H1 (cell line): ENCODE measurements at regions not wholly inside any gene's neighbourhood (a gene's known extent, or its start where the extent isn't known, plus 50 kb on each side); places are given as distances from the start of the nearest gene placed in this dataset.

Experiments used
- CTCF ChIA-PET: fragments of 300-600 bp; sonication (Branson Sonifier 250); formaldehyde crosslinking; loops from one replicate; lab custom pipeline; 2021; ENCODE audit not compliant: partially characterized antibody; lab: Charles Lee
- POLR2A ChIA-PET: fragments of 300-600 bp; sonication (Branson Sonifier 250); formaldehyde crosslinking; loops from one replicate; lab custom pipeline; 2021; ENCODE audit warnings: inconsistent platforms; ENCODE audit not compliant: partially characterized antibody; lab: Charles Lee
- DNase-seq, 2 experiments: peaks; one replicate each; pipeline versions ENCODE4 v3.0.0 to v3.0.0-alpha.2; 2010 to 2022; ENCODE audit warnings: low spot score in 2 of 2, low read depth in 1 of 2, mixed read lengths in 1 of 2
- FAIRE-seq: peaks from 2 replicates; lab custom pipeline; 2011; peaks lifted over from hg19 to GRCh38; lab: Jason Lieb, UNC
- H2AFZ ChIP-seq: 2 replicates; pipeline ENCODE4 v1.8.1; 2012; ENCODE audit warnings: low read length, inconsistent platforms
- H2AK5ac ChIP-seq: 2 replicates; pipeline ENCODE4 v1.6.1; 2013; ENCODE audit warnings: low read depth, low read length
- H2BK120ac ChIP-seq: replicated peaks from 2 replicates; pipeline ENCODE3; 2013; ENCODE audit warnings: low read depth, low read length, inconsistent platforms
- H2BK12ac ChIP-seq: 2 replicates; pipeline ENCODE4 v1.6.1; 2013; ENCODE audit warnings: low read depth, low read length
- H2BK15ac ChIP-seq: 2 replicates; pipeline ENCODE4 v1.6.1; 2013; ENCODE audit warnings: low read length
- H2BK20ac ChIP-seq: 2 replicates; pipeline ENCODE4 v1.6.1; 2013; ENCODE audit warnings: low read length
- H2BK5ac ChIP-seq: 2 replicates; pipeline ENCODE4 v1.6.1; 2013; ENCODE audit warnings: low read depth, low read length
- H3K14ac ChIP-seq: 2 replicates; pipeline ENCODE4 v1.6.1; 2013; ENCODE audit warnings: inconsistent platforms; ENCODE audit not compliant: insufficient read length
- H3K18ac ChIP-seq: 2 replicates; pipeline ENCODE4 v1.6.1; 2013; ENCODE audit warnings: low read length; ENCODE audit errors: extremely low read depth
- H3K23ac ChIP-seq: 2 replicates; pipeline ENCODE4 v1.6.1; 2013; ENCODE audit warnings: inconsistent platforms; ENCODE audit not compliant: insufficient read length
- H3K23me2 ChIP-seq: 2 replicates; pipeline ENCODE4 v1.6.1; 2013; ENCODE audit warnings: low read depth, low read length
- H3K27ac ChIP-seq: 2 replicates; pipeline ENCODE4 v1.6.1; 2011; ENCODE audit warnings: low read depth, low read length, inconsistent platforms
- H3K27me3 ChIP-seq, 4 experiments: replicated peaks in 1 of 4; 1 replicate in 1 of 4; 2 replicates in 3 of 4; pipeline versions ENCODE4 v1.6.1 to v1.8.1; 2011 to 2013; ENCODE audit warnings: low read length in 3 of 4, mild to moderate bottlenecking in 3 of 4, inconsistent platforms in 2 of 4, mixed read lengths in 2 of 4, moderate library complexity in 1 of 4; ENCODE audit not compliant: control insufficient read depth in 3 of 4, insufficient read depth in 3 of 4; ENCODE audit errors: extremely low read depth in 1 of 4
- H3K36me3 ChIP-seq, 4 experiments: 2 replicates each; pipeline versions ENCODE4 v1.6.1 to v1.8.1; 2011 to 2013; ENCODE audit warnings: mild to moderate bottlenecking in 4 of 4, low read length in 3 of 4, moderate library complexity in 2 of 4, control low read depth in 1 of 4, inconsistent platforms in 1 of 4; ENCODE audit not compliant: insufficient read depth in 4 of 4, control insufficient read depth in 2 of 4
- H3K4ac ChIP-seq: replicated peaks from 2 replicates; pipeline ENCODE3; 2013; ENCODE audit warnings: low read length, low read depth, mixed read lengths, inconsistent platforms; ENCODE audit not compliant: insufficient read length
- H3K4me1 ChIP-seq, 4 experiments: replicated peaks in 1 of 4; 1 replicate in 1 of 4; 2 replicates in 3 of 4; pipeline versions ENCODE4 v1.6.1 to v1.8.1; 2011 to 2013; ENCODE audit warnings: low read length in 3 of 4, inconsistent platforms in 2 of 4, mixed read lengths in 1 of 4; ENCODE audit not compliant: insufficient read depth in 4 of 4, control insufficient read depth in 3 of 4
- H3K4me2 ChIP-seq, 2 experiments: 2 replicates each; pipeline versions ENCODE4 v1.6.1 to v1.8.1; 2011 to 2013; ENCODE audit warnings: low read depth in 2 of 2, low read length in 2 of 2, control low read depth in 1 of 2, inconsistent platforms in 1 of 2, mild to moderate bottlenecking in 1 of 2; ENCODE audit not compliant: insufficient read depth in 1 of 2
- H3K4me3 ChIP-seq, 4 experiments: fragments of 200-600, 300-600 bp in 1 of 4; sonication (generic), shearing (Covaris generic), sonication (Bioruptor Twin) in 1 of 4; 2 replicates each; pipeline versions ENCODE4 v1.5.1 to v1.8.1; 2011 to 2016; ENCODE audit warnings: low read length in 4 of 4, low read depth in 3 of 4, control low read depth in 2 of 4, inconsistent platforms in 2 of 4, mild to moderate bottlenecking in 2 of 4, mixed read lengths in 1 of 4, moderate library complexity in 1 of 4; ENCODE audit not compliant: insufficient read depth in 2 of 4; ENCODE audit errors: extremely low read depth in 1 of 4
- H3K56ac ChIP-seq: replicated peaks from 2 replicates; pipeline ENCODE3; 2013; ENCODE audit warnings: low read depth, mild to moderate bottlenecking, mixed read lengths, low read length, inconsistent platforms; ENCODE audit not compliant: insufficient read length
- H3K79me1 ChIP-seq: 2 replicates; pipeline ENCODE4 v1.6.1; 2013; ENCODE audit warnings: low read depth, low read length, control low read depth
- H3K79me2 ChIP-seq, 2 experiments: 2 replicates each; pipeline versions ENCODE4 v1.6.1 to v1.8.1; 2012 to 2013; ENCODE audit warnings: low read length in 2 of 2, mild to moderate bottlenecking in 2 of 2, inconsistent platforms in 1 of 2; ENCODE audit not compliant: insufficient read depth in 2 of 2, control insufficient read depth in 1 of 2
- H3K9ac ChIP-seq, 4 experiments: replicated peaks in 1 of 4; 1 replicate in 1 of 4; 2 replicates in 3 of 4; pipeline versions ENCODE4 v1.6.1 to v1.8.1; 2011 to 2013; ENCODE audit warnings: low read depth in 3 of 4, low read length in 3 of 4, control low read depth in 2 of 4, mild to moderate bottlenecking in 2 of 4, moderate library complexity in 2 of 4, inconsistent platforms in 1 of 4; ENCODE audit errors: extremely low read depth in 1 of 4
- H3K9me3 ChIP-seq, 2 experiments: 2 replicates each; pipeline versions ENCODE4 v1.6.1 to v1.8.1; 2012 to 2013; ENCODE audit warnings: mild to moderate bottlenecking in 2 of 2, moderate library complexity in 2 of 2, control low read depth in 1 of 2, inconsistent platforms in 1 of 2, low read depth in 1 of 2, low read length in 1 of 2, mixed read lengths in 1 of 2; ENCODE audit not compliant: insufficient read depth in 2 of 2
- H4K20me1 ChIP-seq, 2 experiments: replicated peaks in 1 of 2; 2 replicates each; pipeline versions ENCODE3 to v1.8.1; 2011 to 2013; ENCODE audit warnings: inconsistent platforms in 2 of 2, low read length in 2 of 2, mild to moderate bottlenecking in 1 of 2; ENCODE audit not compliant: insufficient read depth in 2 of 2, control insufficient read depth in 1 of 2
- H4K5ac ChIP-seq: 2 replicates; pipeline ENCODE4 v1.6.1; 2013; ENCODE audit warnings: low read length, low read depth, mixed read lengths, inconsistent platforms; ENCODE audit not compliant: insufficient read length
- H4K8ac ChIP-seq: 2 replicates; pipeline ENCODE4 v1.8.0; 2013; ENCODE audit warnings: mild to moderate bottlenecking, moderate library complexity, low read length, inconsistent platforms; ENCODE audit not compliant: insufficient read depth; ENCODE audit errors: extremely low read depth
- H4K91ac ChIP-seq: replicated peaks from 2 replicates; pipeline ENCODE3; 2013; ENCODE audit warnings: low read length, mixed read lengths, inconsistent platforms; ENCODE audit not compliant: insufficient read length
- BCL11A ChIP-seq, 2 experiments: IDR thresholded peaks; one replicate each; pipeline ENCODE4 v1.6.1; 2011; ENCODE audit warnings: low read depth in 2 of 2, low read length in 2 of 2, mild to moderate bottlenecking in 2 of 2
- CBX5 ChIP-seq: fragments of 300-800, 300-1000 bp; sonication (generic); IDR thresholded peaks from 2 replicates; pipeline ENCODE4 v1.7.1; 2016; ENCODE audit warnings: antibody characterized with exemption, low read length, low read depth
- CTBP2 ChIP-seq: IDR thresholded peaks from 2 replicates; pipeline ENCODE4 v1.7.0; 2011; ENCODE audit warnings: borderline replicate concordance, mild to moderate bottlenecking, moderate library complexity, mixed read lengths, low read length; ENCODE audit not compliant: insufficient read depth, insufficient read length
- EP300 ChIP-seq, 2 experiments: IDR thresholded peaks; 1 replicate in 1 of 2; 2 replicates in 1 of 2; pipeline ENCODE4 v1.6.1; 2011 to 2012; ENCODE audit warnings: low read depth in 2 of 2, low read length in 2 of 2, mild to moderate bottlenecking in 2 of 2, borderline replicate concordance in 1 of 2, inconsistent platforms in 1 of 2, moderate library complexity in 1 of 2
- EZH2 ChIP-seq: fragments of 200-600 bp; sonication (generic); IDR thresholded peaks from 2 replicates; pipeline ENCODE4 v1.7.1; 2012; ENCODE audit warnings: low read depth, mild to moderate bottlenecking, moderate library complexity, low read length, inconsistent platforms; ENCODE audit not compliant: severe bottlenecking
- GABPA ChIP-seq: IDR thresholded peaks from 2 replicates; pipeline ENCODE4 v1.6.1; 2011; ENCODE audit warnings: mild to moderate bottlenecking, low read length, moderate library complexity, borderline replicate concordance; ENCODE audit not compliant: insufficient read depth
- GTF2F1 ChIP-seq: IDR thresholded peaks from 2 replicates; pipeline ENCODE4 v1.6.1; 2012; ENCODE audit warnings: low read depth, low read length, improper control_type of control experiment, borderline replicate concordance
- KDM5A ChIP-seq: fragments of 200-600 bp; IDR thresholded peaks from 2 replicates; pipeline ENCODE4 v1.7.1; 2012; ENCODE audit warnings: mild to moderate bottlenecking, low read length, inconsistent platforms, mixed read lengths
- TAF1 ChIP-seq: IDR thresholded peaks from 2 replicates; pipeline ENCODE4 v1.6.1; 2011; ENCODE audit warnings: mild to moderate bottlenecking, low read depth, low read length
- TEAD4 ChIP-seq: IDR thresholded peaks from 2 replicates; pipeline ENCODE4 v1.6.1; 2012; ENCODE audit warnings: low read depth, low read length, inconsistent platforms, mixed read lengths
- TF ChIP-seq, protein P1 (sequence below), 3 experiments: IDR thresholded peaks; 1 replicate in 2 of 3; 2 replicates in 1 of 3; pipeline versions ENCODE4 v1.5.1 to v1.6.1; 2011; ENCODE audit warnings: low read length in 3 of 3, mild to moderate bottlenecking in 3 of 3, inconsistent platforms in 2 of 3, low read depth in 1 of 3, moderate library complexity in 1 of 3; ENCODE audit not compliant: insufficient read depth in 1 of 3; ENCODE audit errors: control extremely low read depth in 1 of 3

DNA sequence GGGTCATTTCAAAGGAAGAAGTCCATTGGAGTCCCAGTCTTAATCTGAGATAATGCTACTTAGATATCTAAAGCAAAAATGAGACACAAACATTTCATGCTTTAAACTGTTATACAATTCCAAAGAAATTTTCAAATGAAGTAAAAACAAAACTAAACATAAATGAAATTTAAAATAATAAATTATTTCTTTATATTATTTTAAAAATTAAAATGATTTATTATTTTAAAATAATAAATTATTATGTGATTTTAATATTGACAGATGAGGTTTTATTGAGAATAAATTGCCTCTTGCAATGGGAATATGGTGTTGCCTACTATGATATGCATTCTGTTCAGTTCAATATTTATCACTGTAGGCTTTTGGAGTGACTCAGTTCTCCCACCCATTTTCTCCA, 93.7 kb upstream of the BACH2 start:
- no peaks in the 10 kb centered on the region for H3K23me2 ChIP-seq

More for the DNA sequence above, 93.7 kb upstream of the BACH2 start:
- no peak overlapping the region for H2BK15ac ChIP-seq
- H2BK120ac ChIP-seq, result no peak overlapping the region
- H3K18ac ChIP-seq, result no peak overlapping the region
- TF ChIP-seq CBX5 (no peak), GABPA (no peak), CTBP2 (no peak), GTF2F1 (no peak), EP300 (IDR thresholded peaks at IDR 0.05; ENCODE audit: borderline replicate concordance in 1 of 2, low read depth in 2 of 2, low read length in 2 of 2) (no peak), BCL11A (IDR thresholded peaks at IDR 0.05; ENCODE audit: low read depth in 2 of 2, low read length in 2 of 2) (no peak), TEAD4 (no peak), TAF1 (no peak), KDM5A (no peak), EZH2 (no peak)
- TF ChIP-seq, protein P1, sequence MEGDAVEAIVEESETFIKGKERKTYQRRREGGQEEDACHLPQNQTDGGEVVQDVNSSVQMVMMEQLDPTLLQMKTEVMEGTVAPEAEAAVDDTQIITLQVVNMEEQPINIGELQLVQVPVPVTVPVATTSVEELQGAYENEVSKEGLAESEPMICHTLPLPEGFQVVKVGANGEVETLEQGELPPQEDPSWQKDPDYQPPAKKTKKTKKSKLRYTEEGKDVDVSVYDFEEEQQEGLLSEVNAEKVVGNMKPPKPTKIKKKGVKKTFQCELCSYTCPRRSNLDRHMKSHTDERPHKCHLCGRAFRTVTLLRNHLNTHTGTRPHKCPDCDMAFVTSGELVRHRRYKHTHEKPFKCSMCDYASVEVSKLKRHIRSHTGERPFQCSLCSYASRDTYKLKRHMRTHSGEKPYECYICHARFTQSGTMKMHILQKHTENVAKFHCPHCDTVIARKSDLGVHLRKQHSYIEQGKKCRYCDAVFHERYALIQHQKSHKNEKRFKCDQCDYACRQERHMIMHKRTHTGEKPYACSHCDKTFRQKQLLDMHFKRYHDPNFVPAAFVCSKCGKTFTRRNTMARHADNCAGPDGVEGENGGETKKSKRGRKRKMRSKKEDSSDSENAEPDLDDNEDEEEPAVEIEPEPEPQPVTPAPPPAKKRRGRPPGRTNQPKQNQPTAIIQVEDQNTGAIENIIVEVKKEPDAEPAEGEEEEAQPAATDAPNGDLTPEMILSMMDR (IDR thresholded peaks at IDR 0.05; ENCODE audit: control extremely low read depth in 1 of 3, insufficient read depth in 1 of 3, low read depth in 1 of 3, low read length in 3 of 3), result no peak
- no peak overlapping the region for H3K4me3 ChIP-seq
- H2BK20ac ChIP-seq, result no peak overlapping the region
- no peaks in the 10 kb centered on the region for H3K27me3 ChIP-seq
- no peaks in the 10 kb centered on the region for H3K79me1 ChIP-seq
- H3K4ac ChIP-seq, result no peak overlapping the region
- H3K23ac ChIP-seq, result no peak overlapping the region
- no peaks in the 10 kb centered on the region for H3K79me2 ChIP-seq
- H3K27ac ChIP-seq, result no peak overlapping the region
- no peak overlapping the region for H2AFZ ChIP-seq
- H4K5ac ChIP-seq, result no peak overlapping the region
- ChIA-PET CTCF (interaction anchor here (1.0 to 8.7 kb wide), 3 partner anchors 13 to 103 kb away, joined by 3 to 94 read pairs (median 8); no protein-coding TSS in a partner anchor), POLR2A (interaction anchor here (2.2 kb wide), 1 partner anchor 92 kb away, joined by 8 read pairs; no protein-coding TSS in a partner anchor)
- DNase-seq (no peak), FAIRE-seq (no peak)
- H3K9ac ChIP-seq, result no peak overlapping the region
- no peak overlapping the region for H3K14ac ChIP-seq
- H4K8ac ChIP-seq, result no peak overlapping the region
- H2BK5ac ChIP-seq, result no peak overlapping the region
- H3K4me1 ChIP-seq, result peaks cover 5 to 17% (median 9%) of the 10 kb centered on the region in 4 experiments; a peak in 6 of 7 replicates
- no peaks in the 10 kb centered on the region for H3K36me3 ChIP-seq
- H3K4me2 ChIP-seq, result no peak overlapping the region
- no peak overlapping the region for H2AK5ac ChIP-seq
- no peak overlapping the region for H2BK12ac ChIP-seq
- H4K91ac ChIP-seq, result no peak overlapping the region
- H3K56ac ChIP-seq, result no peak overlapping the region
- H4K20me1 ChIP-seq, result no peaks in the 10 kb centered on the region
- H3K9me3 ChIP-seq, result no peaks in the 10 kb centered on the region
